Karpas-422 (cell line): ENCODE measurements at regions not wholly inside any gene's neighbourhood (a gene's known extent, or its start where the extent isn't known, plus 50 kb on each side); places are given as distances from the start of the nearest gene placed in this dataset.

Source experiments
- DNase-seq: peaks from one replicate; pipeline ENCODE4 v3.0.0-alpha.2; 2015
- H2AFZ ChIP-seq: fragments of 200-600 bp; sonication (generic); 2 replicates; pipeline ENCODE4 v1.6.1; 2014; ENCODE audit warnings: antibody characterized with exemption, low read length, mixed read lengths
- H3K27ac ChIP-seq: fragments of 200-600 bp; sonication (generic); 2 replicates; pipeline ENCODE4 v1.5.1; 2014; ENCODE audit warnings: mild to moderate bottlenecking, low read length, moderate library complexity
- H3K27me3 ChIP-seq: fragments of 200-600 bp; sonication (generic); 2 replicates; pipeline ENCODE4 v1.6.1; 2014; ENCODE audit warnings: low read length, mixed read lengths
- H3K36me3 ChIP-seq: fragments of 200-600 bp; sonication (generic); 2 replicates; pipeline ENCODE4 v1.6.1; 2014; ENCODE audit warnings: low read length, mixed read lengths; ENCODE audit not compliant: insufficient read depth
- H3K4me1 ChIP-seq: fragments of 200-600 bp; sonication (generic); 2 replicates; pipeline ENCODE4 v1.6.1; 2014; ENCODE audit warnings: mild to moderate bottlenecking, low read length, mixed read lengths
- H3K4me2 ChIP-seq: fragments of 200-600 bp; sonication (generic); 2 replicates; pipeline ENCODE4 v1.6.1; 2014; ENCODE audit warnings: low read length, low read depth, mild to moderate bottlenecking; ENCODE audit not compliant: poor library complexity, severe bottlenecking
- H3K4me3 ChIP-seq: fragments of 200-600 bp; sonication (generic); 2 replicates; pipeline ENCODE4 v1.5.1; 2014; ENCODE audit warnings: mild to moderate bottlenecking, antibody characterized with exemption, low read length, mixed read lengths
- H3K79me2 ChIP-seq: fragments of 200-600 bp; sonication (generic); 2 replicates; pipeline ENCODE4 v1.6.1; 2014; ENCODE audit warnings: mild to moderate bottlenecking, low read length, mixed read lengths
- H3K9ac ChIP-seq: fragments of 200-600 bp; sonication (generic); 2 replicates; pipeline ENCODE4 v1.6.0; 2014; ENCODE audit warnings: low read length
- H3K9me2 ChIP-seq: fragments of 200-600 bp; sonication (generic), shearing (Covaris generic); replicated peaks from 2 replicates; pipeline ENCODE4 v1.6.0; 2014; ENCODE audit warnings: mild to moderate bottlenecking, low read length, moderate library complexity; ENCODE audit not compliant: insufficient read depth
- H3K9me3 ChIP-seq: fragments of 300-700, 200-600 bp; sonication (generic); 2 replicates; pipeline ENCODE4 v1.6.1; 2014; ENCODE audit warnings: low read length, mixed read lengths
- H4K20me1 ChIP-seq: fragments of 200-600 bp; sonication (generic); 2 replicates; pipeline ENCODE4 v1.6.1; 2014; ENCODE audit warnings: mild to moderate bottlenecking, antibody characterized with exemption, low read length, low read depth; ENCODE audit not compliant: insufficient read depth

- Histone ChIP-seq H3K79me2 (no peaks in the 10 kb centered on the region), H3K4me1 (peaks cover 8% of the 10 kb centered on the region), H3K27me3 (no peaks in the 10 kb centered on the region), H3K9me2 (no peaks in the 10 kb centered on the region), H2AFZ (no peak overlapping the region), H3K4me3 (no peak overlapping the region), H3K9me3 (no peaks in the 10 kb centered on the region), H3K9ac (no peak overlapping the region), H3K4me2 (no peak overlapping the region), H4K20me1 (no peaks in the 10 kb centered on the region), H3K36me3 (no peaks in the 10 kb centered on the region), H3K27ac (no peak overlapping the region)
- no peak for DNase-seq
Measured at GRCh38 chr2:121094845-121095244, 190.2 kb downstream of the TFCP2L1 start.

- H3K4me1 ChIP-seq: peaks cover 14% of the 10 kb centered on the region
- H3K4me3 ChIP-seq: no peak overlapping the region
- no peaks in the 10 kb centered on the region for H3K79me2 ChIP-seq
- no peak overlapping the region for H2AFZ ChIP-seq
- H3K4me2 ChIP-seq: no peak overlapping the region
- H3K27ac ChIP-seq: no peak overlapping the region
- no peaks in the 10 kb centered on the region for H3K9me3 ChIP-seq
- peak; percentile 69 for DNase-seq
- no peaks in the 10 kb centered on the region for H3K9me2 ChIP-seq
- H3K27me3 ChIP-seq: no peaks in the 10 kb centered on the region
- no peak overlapping the region for H3K9ac ChIP-seq
- no peaks in the 10 kb centered on the region for H3K36me3 ChIP-seq
- no peaks in the 10 kb centered on the region for H4K20me1 ChIP-seq
Measured at GRCh38 chr2:121095257-121096080, 189.5 kb downstream of the TFCP2L1 start.

GRCh38 chr2:121096611-121097010, 188.4 kb downstream of the TFCP2L1 start:
- H3K79me2 ChIP-seq: no peaks in the 10 kb centered on the region
- no peak overlapping the region for H3K27ac ChIP-seq
- H3K4me1 ChIP-seq: peaks cover 24% of the 10 kb centered on the region
- no peak overlapping the region for H3K4me2 ChIP-seq
- H2AFZ ChIP-seq: no peak overlapping the region
- no peak overlapping the region for H3K4me3 ChIP-seq
- no peaks in the 10 kb centered on the region for H4K20me1 ChIP-seq
- H3K9me2 ChIP-seq: no peaks in the 10 kb centered on the region
- DNase-seq: no peak
- H3K36me3 ChIP-seq: no peaks in the 10 kb centered on the region
- no peak overlapping the region for H3K9ac ChIP-seq
- H3K9me3 ChIP-seq: no peaks in the 10 kb centered on the region
- no peaks in the 10 kb centered on the region; the same call in 1 of the 2 replicates for H3K27me3 ChIP-seq

- Histone ChIP-seq H2AFZ (no peak overlapping the region), H3K4me3 (no peak overlapping the region), H3K4me1 (peaks cover 24% of the 10 kb centered on the region)
Measured at GRCh38 chr2:121098556-121098955, 186.4 kb downstream of the TFCP2L1 start.

GRCh38 chr2:121099329-121100290, 185.4 kb downstream of the TFCP2L1 start:
- Histone ChIP-seq H3K9ac (no peak overlapping the region), H3K79me2 (no peaks in the 10 kb centered on the region), H3K4me3 (no peak overlapping the region), H4K20me1 (no peaks in the 10 kb centered on the region), H3K27me3 (no peaks in the 10 kb centered on the region; the same call in 1 of the 2 replicates), H3K36me3 (no peaks in the 10 kb centered on the region), H3K4me2 (peak overlapping the region; percentile 43), H3K27ac (no peak overlapping the region), H2AFZ (no peak overlapping the region), H3K9me3 (no peaks in the 10 kb centered on the region), H3K9me2 (no peaks in the 10 kb centered on the region), H3K4me1 (peaks cover 24% of the 10 kb centered on the region)
- DNase-seq: peak; percentile 63

More at GRCh38 chr2:121098556-121098955, 186.4 kb downstream of the TFCP2L1 start:
- H3K9me3 ChIP-seq: no peaks in the 10 kb centered on the region
- no peaks in the 10 kb centered on the region for H3K79me2 ChIP-seq
- no peaks in the 10 kb centered on the region; the same call in 1 of the 2 replicates for H3K27me3 ChIP-seq
- no peak overlapping the region for H3K4me2 ChIP-seq
- no peaks in the 10 kb centered on the region for H3K9me2 ChIP-seq
- no peak overlapping the region for H3K9ac ChIP-seq
- no peaks in the 10 kb centered on the region for H4K20me1 ChIP-seq
- H3K27ac ChIP-seq: no peak overlapping the region
- H3K36me3 ChIP-seq: no peaks in the 10 kb centered on the region
- DNase-seq: no peak

GRCh38 chr2:121101093-121101715, 183.8 kb downstream of the TFCP2L1 start:
- peaks cover 24% of the 10 kb centered on the region for H3K4me1 ChIP-seq
- H3K36me3 ChIP-seq: no peaks in the 10 kb centered on the region
- no peak overlapping the region for H2AFZ ChIP-seq
- H3K9me3 ChIP-seq: no peaks in the 10 kb centered on the region
- H4K20me1 ChIP-seq: no peaks in the 10 kb centered on the region
- no peaks in the 10 kb centered on the region; the same call in 1 of the 2 replicates for H3K27me3 ChIP-seq
- no peaks in the 10 kb centered on the region for H3K79me2 ChIP-seq
- no peak overlapping the region for H3K27ac ChIP-seq
- H3K9me2 ChIP-seq: no peaks in the 10 kb centered on the region
- peak overlapping the region; percentile 43 for H3K4me2 ChIP-seq
- no peak overlapping the region for H3K4me3 ChIP-seq
- no peak for DNase-seq
- H3K9ac ChIP-seq: no peak overlapping the region

- H3K79me2 ChIP-seq: no peaks in the 10 kb centered on the region
- H3K9me2 ChIP-seq: no peaks in the 10 kb centered on the region
- no peak for DNase-seq
- H3K36me3 ChIP-seq: no peaks in the 10 kb centered on the region
- H3K9me3 ChIP-seq: no peaks in the 10 kb centered on the region
- no peak overlapping the region for H3K27ac ChIP-seq
- H2AFZ ChIP-seq: no peak overlapping the region
- no peak overlapping the region for H3K4me2 ChIP-seq
- no peaks in the 10 kb centered on the region for H4K20me1 ChIP-seq
- H3K4me1 ChIP-seq: peaks cover 24% of the 10 kb centered on the region
- no peak overlapping the region for H3K9ac ChIP-seq
- H3K4me3 ChIP-seq: no peak overlapping the region
- no peaks in the 10 kb centered on the region; the same call in 1 of the 2 replicates for H3K27me3 ChIP-seq
Measured at GRCh38 chr2:121102941-121103340, 182.1 kb downstream of the TFCP2L1 start.
